A204.1 (cell line): ENCODE measurements at regions not wholly inside any gene's neighbourhood (a gene's known extent, or its start where the extent isn't known, plus 50 kb on each side); places are given as distances from the start of the nearest gene placed in this dataset.

ENCODE experiments used
- FAIRE-seq: peaks from 2 replicates; lab custom pipeline; 2012; peaks lifted over from hg19 to GRCh38; lab: Jason Lieb, UNC

- no peak for FAIRE-seq
Measured at GRCh38 chr5:117299936-117300328, 725.3 kb upstream of the SEMA6A start.

GRCh38 chr5:117299224-117299935, 724.8 kb upstream of the SEMA6A start:
- no peak for FAIRE-seq

- no peak for FAIRE-seq
Measured at GRCh38 chr5:117296872-117297271, 722.2 kb upstream of the SEMA6A start.

- no peak for FAIRE-seq
Measured at GRCh38 chr5:117295941-117296340, 721.3 kb upstream of the SEMA6A start.

GRCh38 chr5:117286813-117287212, 712.2 kb upstream of the SEMA6A start:
- FAIRE-seq: no peak

GRCh38 chr5:117271656-117272055, 697.0 kb upstream of the SEMA6A start:
- FAIRE-seq: no peak

GRCh38 chr5:117266280-117266679, 691.7 kb upstream of the SEMA6A start:
- no peak for FAIRE-seq

GRCh38 chr5:117263231-117263630, 688.6 kb upstream of the SEMA6A start:
- FAIRE-seq: no peak

- no peak for FAIRE-seq
Measured at GRCh38 chr5:117262572-117263131, 688.0 kb upstream of the SEMA6A start.

GRCh38 chr5:117261948-117262571, 687.4 kb upstream of the SEMA6A start:
- FAIRE-seq: no peak

- FAIRE-seq: no peak
Measured at GRCh38 chr5:117255211-117256027, 680.8 kb upstream of the SEMA6A start.

GRCh38 chr5:117252566-117252965, 677.9 kb upstream of the SEMA6A start:
- no peak for FAIRE-seq

GRCh38 chr5:117249086-117249815, 674.6 kb upstream of the SEMA6A start:
- no peak for FAIRE-seq

GRCh38 chr5:117246424-117246823, 671.8 kb upstream of the SEMA6A start:
- no peak for FAIRE-seq

GRCh38 chr5:117245130-117245529, 670.5 kb upstream of the SEMA6A start:
- no peak for FAIRE-seq

GRCh38 chr5:117242028-117242427, 667.4 kb upstream of the SEMA6A start:
- no peak for FAIRE-seq

GRCh38 chr5:117236941-117237340, 662.3 kb upstream of the SEMA6A start:
- FAIRE-seq: no peak

- FAIRE-seq: no peak
Measured at GRCh38 chr5:117235786-117236185, 661.2 kb upstream of the SEMA6A start.

- no peak for FAIRE-seq
Measured at GRCh38 chr5:117230375-117230774, 655.8 kb upstream of the SEMA6A start.

- no peak for FAIRE-seq
Measured at GRCh38 chr5:117220730-117221129, 646.1 kb upstream of the SEMA6A start.

GRCh38 chr5:117218789-117219188, 644.2 kb upstream of the SEMA6A start:
- FAIRE-seq: no peak

- no peak for FAIRE-seq
Measured at GRCh38 chr5:117212866-117213265, 638.2 kb upstream of the SEMA6A start.
